GM12864 (cell line): ENCODE measurements at regions not wholly inside any gene's neighbourhood (a gene's known extent, or its start where the extent isn't known, plus 50 kb on each side); places are given as distances from the start of the nearest gene placed in this dataset.

Source experiments
- DNase-seq: peaks from one replicate; pipeline ENCODE4 v3.0.0-alpha.2; 2011; ENCODE audit warnings: low read depth
- H3K4me3 ChIP-seq: 2 replicates; pipeline ENCODE4 v1.5.1; 2011; ENCODE audit warnings: mild to moderate bottlenecking, low read depth, low read length, control low read depth
- CTCF ChIP-seq: IDR thresholded peaks from 2 replicates; pipeline ENCODE4 v1.5.1; 2011; ENCODE audit warnings: low read depth, mild to moderate bottlenecking, moderate library complexity, low read length, control low read depth, inconsistent platforms; ENCODE audit errors: missing control alignments

DNA sequence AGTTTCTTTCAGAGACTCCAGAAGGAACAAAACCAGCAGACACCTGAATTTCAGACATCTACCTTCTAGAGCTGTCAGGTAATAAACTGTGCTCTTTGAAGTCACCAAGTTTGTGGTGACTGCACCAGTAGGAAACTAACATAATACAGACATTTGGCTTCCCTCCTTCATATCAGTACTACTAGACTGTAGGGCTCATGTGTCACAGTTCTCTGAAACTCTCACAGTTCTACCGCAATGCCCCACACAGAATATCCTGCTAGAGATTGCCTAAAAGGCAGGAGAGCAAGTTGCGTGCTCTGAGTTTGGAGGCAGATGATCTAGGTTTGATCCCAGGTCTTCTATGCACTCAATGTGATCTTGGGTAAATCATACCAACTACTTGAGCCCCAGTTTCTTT lies 205.0 kb upstream of the LRFN2 start:
- H3K4me3 ChIP-seq = no peak overlapping the region
- no peak for DNase-seq
- no peak for TF ChIP-seq CTCF

- no peak for TF ChIP-seq CTCF
- no peak for DNase-seq
Measured at GRCh38 chr6:40791004-40791403, 203.8 kb upstream of the LRFN2 start.

GRCh38 chr6:40788661-40789655 lies 201.8 kb upstream of the LRFN2 start:
- no peak for TF ChIP-seq CTCF
- no peak overlapping the region for H3K4me3 ChIP-seq
- no peak for DNase-seq

More at GRCh38 chr6:40791004-40791403, 203.8 kb upstream of the LRFN2 start:
- H3K4me3 ChIP-seq = no peak overlapping the region

DNA sequence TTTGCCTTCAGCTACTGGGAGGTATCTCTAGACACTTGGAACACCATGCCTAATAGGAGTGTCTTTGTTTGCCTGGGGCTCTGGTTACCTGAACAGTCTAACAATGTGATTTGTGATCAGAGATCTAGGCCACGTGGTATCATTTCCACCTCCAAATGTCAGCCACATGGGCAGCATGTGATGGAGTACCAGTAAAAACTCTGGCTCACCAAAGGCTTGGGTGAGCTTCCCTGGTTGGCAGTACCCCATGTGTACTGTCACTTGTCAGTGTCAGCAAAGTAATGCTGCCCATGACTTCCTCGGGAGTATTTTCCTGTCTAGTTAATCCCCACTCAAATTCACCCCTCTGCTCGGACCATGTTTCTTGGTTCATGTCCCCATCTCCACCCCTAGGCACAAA lies 195.2 kb upstream of the LRFN2 start:
- H3K4me3 ChIP-seq = no peak overlapping the region
- no peak for DNase-seq
- TF ChIP-seq CTCF = no peak

- H3K4me3 ChIP-seq = no peak overlapping the region
- no peak for TF ChIP-seq CTCF
- no peak for DNase-seq
Measured at GRCh38 chr6:40780637-40781036, 193.5 kb upstream of the LRFN2 start.

DNA sequence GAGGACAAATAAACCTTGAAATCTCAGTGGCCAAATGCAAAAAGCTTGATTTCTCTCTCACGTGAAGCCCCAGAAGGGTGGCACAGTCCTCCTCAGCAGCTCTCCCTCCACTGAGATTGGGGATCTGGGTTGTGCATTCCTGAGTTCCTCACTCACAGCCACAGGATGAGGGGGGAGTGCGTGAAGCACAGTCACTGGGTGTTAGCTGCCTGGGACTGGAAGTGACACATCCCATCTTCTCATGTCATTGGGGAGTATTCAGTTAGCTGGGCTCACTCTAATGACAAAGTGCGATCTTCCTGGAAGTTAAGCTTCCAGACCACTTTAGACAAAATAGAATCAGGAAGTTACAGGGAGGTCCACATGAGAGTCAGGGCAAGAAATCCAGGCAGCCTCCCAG lies 192.2 kb upstream of the LRFN2 start:
- no peak for DNase-seq
- no peak overlapping the region for H3K4me3 ChIP-seq
- no peak for TF ChIP-seq CTCF

- no peak for DNase-seq
- no peak for TF ChIP-seq CTCF
- no peak overlapping the region for H3K4me3 ChIP-seq
Measured at GRCh38 chr6:40778918-40779317, 191.8 kb upstream of the LRFN2 start.
